IPS-18a (cell line): ENCODE measurements at regions not wholly inside any gene's neighbourhood (a gene's known extent, or its start where the extent isn't known, plus 50 kb on each side); places are given as distances from the start of the nearest gene placed in this dataset.
"Not testable (repeated sequence)": the region's sequence is repeated elsewhere in the genome, so short reads cannot be mapped to it uniquely, and the experiment has no call there.

Experiments
- H3K27ac ChIP-seq: one replicate; pipeline ENCODE4 v1.5.1; 2013; ENCODE audit warnings: low read length
- H3K27me3 ChIP-seq: one replicate; pipeline ENCODE4 v1.6.1; 2013; ENCODE audit warnings: mild to moderate bottlenecking, low read length; ENCODE audit not compliant: control insufficient read depth, insufficient read depth
- H3K36me3 ChIP-seq: one replicate; pipeline ENCODE4 v1.6.1; 2013; ENCODE audit warnings: low read depth, low read length; ENCODE audit not compliant: control insufficient read depth
- H3K4me1 ChIP-seq: one replicate; pipeline ENCODE4 v1.6.1; 2013; ENCODE audit warnings: low read depth, low read length; ENCODE audit not compliant: control insufficient read depth
- H3K4me3 ChIP-seq: one replicate; pipeline ENCODE4 v1.5.1; 2013; ENCODE audit warnings: low read length
- H3K9ac ChIP-seq: one replicate; pipeline ENCODE4 v1.6.1; 2013; ENCODE audit warnings: mild to moderate bottlenecking, low read length, moderate library complexity
- H3K9me3 ChIP-seq: one replicate; pipeline ENCODE4 v1.6.1; 2013; ENCODE audit warnings: low read depth, low read length; ENCODE audit not compliant: control insufficient read depth

DNA sequence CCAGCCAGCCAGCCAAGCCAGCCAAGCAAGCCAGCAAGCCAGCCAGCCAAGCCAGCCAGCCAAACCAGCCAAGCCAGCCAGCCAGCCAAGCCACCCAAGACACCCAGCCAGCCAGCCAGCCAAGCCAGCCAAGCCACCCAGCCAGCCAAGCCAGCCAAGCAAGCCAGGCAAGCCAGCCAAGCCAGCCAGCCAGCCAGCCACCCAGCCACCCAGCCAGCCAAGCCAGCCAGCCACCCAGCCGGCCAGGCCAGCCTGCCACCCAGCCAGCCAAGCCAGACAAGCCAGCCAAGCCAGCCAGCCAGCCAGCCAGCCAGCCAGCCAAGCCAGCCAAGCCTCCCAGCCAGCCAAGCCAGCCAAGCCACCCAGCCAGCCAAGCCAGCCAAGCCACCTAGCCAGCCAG, 333.6 kb upstream of the PLGLB2 start:
- not testable (repeated sequence) for H3K4me1 ChIP-seq, H3K9ac ChIP-seq, H3K27ac ChIP-seq, H3K9me3 ChIP-seq, H3K4me3 ChIP-seq, H3K27me3 ChIP-seq, H3K36me3 ChIP-seq

DNA sequence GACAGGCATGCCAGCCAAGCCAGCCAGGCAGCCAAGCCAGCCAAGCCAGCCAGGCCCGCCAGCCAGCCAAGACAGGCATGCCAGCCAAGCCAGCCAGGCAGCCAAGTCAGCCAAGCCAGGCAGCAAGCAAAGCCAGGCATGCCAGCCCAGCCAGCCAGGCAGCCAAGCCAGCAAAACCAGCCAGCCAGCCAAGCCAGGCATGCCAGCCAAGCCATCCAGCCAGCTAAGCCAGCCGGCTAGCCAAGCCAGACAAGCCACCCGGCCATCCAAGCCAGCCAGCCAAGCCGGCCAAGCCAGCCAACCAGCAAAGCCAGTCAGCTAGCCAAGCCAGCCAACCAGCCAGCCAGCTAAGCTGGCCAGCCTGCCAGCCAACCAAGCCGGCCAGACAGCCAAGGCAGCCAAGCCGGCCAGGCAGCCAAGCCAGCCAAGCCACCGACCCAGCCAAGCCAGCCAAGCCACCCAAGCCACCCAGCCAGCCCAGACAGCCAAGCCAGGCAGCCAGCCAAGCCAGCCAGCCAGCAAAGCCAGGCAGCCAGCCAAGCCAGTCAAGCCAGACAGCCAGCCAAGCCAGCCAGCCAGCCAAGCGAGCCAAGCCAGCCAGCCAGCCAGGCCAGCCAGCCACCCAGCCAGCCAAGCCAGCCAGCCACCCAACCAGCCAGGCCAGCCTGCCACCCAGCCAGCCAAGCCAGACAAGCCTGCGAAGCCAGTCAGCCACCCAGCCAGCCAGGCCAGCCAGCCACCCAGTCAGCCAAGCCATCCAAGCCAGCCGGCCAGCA, 332.9 kb upstream of the PLGLB2 start:
- H3K4me1 ChIP-seq, H3K27me3 ChIP-seq, H3K9ac ChIP-seq, H3K27ac ChIP-seq, H3K4me3 ChIP-seq, H3K36me3 ChIP-seq, H3K9me3 ChIP-seq: not testable (repeated sequence)

GRCh38 chr2:87415586-87416265, 332.2 kb upstream of the PLGLB2 start:
- H3K9ac ChIP-seq, H3K4me3 ChIP-seq, H3K4me1 ChIP-seq, H3K36me3 ChIP-seq, H3K27ac ChIP-seq, H3K9me3 ChIP-seq, H3K27me3 ChIP-seq: not testable (repeated sequence)

- H3K27me3 ChIP-seq, H3K9me3 ChIP-seq, H3K9ac ChIP-seq, H3K4me3 ChIP-seq, H3K4me1 ChIP-seq, H3K36me3 ChIP-seq, H3K27ac ChIP-seq: not testable (repeated sequence)
These were observed 331.7 kb upstream of the PLGLB2 start for GRCh38 chr2:87416266-87416592.

DNA sequence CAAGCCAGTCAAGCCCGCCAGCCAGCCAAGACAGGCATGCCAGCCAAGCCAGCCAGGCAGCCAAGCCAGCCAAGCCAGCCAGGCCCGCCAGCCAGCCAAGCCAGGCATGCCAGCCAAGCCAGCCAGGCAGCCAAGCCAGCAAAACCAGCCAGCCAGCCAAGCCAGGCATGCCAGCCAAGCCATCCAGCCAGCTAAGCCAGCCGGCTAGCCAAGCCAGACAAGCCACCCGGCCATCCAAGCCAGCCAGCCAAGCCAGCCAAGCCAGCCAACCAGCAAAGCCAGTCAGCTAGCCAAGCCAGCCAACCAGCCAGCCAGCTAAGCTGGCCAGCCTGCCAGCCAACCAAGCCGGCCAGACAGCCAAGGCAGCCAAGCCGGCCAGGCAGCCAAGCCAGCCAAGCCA, 330.7 kb upstream of the PLGLB2 start:
- H3K27ac ChIP-seq, H3K4me1 ChIP-seq, H3K9ac ChIP-seq, H3K4me3 ChIP-seq, H3K9me3 ChIP-seq, H3K27me3 ChIP-seq, H3K36me3 ChIP-seq: not testable (repeated sequence)

DNA sequence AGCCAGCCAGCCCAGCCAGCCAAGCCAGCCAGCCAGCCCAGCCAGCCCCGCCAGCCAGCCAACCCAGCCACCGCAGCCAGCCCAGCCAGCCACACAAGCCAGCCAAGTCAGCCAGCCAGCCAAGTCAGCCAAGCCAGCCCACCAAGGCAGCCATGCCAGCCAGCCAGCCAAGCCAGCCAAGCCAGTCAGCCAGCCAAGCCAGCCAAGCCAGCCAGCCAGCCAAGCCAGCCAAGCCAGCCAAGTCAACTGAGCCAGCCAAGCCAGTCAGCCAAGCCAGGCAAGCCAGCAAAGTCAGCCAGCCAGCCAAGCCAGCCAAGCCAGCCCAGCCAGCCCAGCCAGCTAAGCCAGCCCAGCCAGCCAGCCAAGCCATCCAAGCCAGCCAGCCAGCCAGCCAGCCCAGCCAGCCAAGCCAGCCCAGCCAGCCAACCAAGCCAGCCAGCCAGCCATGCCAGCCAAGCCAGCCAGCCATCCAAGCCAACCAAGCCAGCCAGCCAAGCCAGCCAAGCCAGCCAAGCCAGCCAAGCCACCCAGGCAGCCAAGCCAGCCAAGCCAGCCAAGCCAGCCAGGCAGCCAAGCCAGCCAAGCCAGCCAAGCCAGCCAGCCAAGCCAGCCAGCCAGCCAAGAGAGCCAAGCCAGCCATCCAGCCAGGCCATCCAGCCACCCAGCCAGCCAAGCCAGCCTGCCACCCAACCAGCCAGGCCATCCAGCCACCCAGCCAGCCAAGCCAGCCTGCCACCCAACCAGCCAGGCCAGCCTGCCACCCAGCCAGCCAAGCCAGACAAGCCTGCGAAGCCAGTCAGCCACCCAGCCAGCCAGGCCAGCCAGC, 329.9 kb upstream of the PLGLB2 start:
- not testable (repeated sequence) for H3K27ac ChIP-seq, H3K9me3 ChIP-seq, H3K27me3 ChIP-seq, H3K9ac ChIP-seq, H3K4me1 ChIP-seq, H3K4me3 ChIP-seq, H3K36me3 ChIP-seq

DNA sequence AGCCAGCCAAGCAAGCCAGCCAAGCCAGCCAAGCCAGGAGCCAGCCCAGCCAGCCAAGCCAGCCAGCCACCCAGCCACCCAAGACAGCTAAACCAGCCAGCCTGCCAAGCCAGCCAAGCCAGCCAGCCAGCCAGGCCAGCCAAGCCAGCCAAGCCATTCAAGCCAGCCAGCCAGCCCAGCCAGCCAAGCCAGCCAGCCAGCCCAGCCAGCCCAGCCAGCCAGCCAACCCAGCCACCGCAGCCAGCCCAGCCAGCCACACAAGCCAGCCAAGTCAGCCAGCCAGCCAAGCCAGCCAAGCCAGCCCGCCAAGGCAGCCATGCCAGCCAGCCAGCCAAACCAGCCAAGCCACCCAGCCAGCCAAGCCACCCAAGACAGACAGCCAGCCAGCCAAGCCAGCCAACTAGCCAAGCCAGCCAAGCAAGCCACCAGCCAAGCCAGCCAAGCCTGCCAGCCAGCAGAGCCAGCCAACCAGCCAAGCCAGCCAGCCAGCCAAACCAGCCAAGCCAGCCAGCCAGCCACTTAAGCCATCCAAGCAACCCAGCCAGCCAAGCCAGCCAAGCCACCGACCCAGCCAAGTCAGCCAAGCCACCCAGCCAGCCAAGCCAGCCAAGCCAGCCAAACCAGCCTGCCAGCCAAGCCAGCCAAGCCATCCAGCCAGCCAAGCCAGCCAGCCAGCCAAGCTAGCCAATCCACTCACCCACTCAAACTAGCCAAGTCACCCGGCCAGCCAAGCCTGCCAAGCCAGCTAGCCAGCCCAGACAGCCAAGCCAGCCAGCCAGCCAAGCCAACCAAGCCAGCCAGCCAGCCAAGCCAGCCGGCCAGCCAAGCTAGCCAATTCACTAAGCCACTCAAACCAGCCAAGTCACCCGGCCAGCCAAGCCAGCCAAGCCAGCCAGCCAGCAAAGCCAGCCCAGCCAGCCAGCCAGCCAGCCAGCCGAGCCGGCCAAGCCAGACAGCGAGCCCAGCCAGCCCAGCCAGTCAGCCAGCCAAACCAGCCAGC, 328.8 kb upstream of the PLGLB2 start:
- H3K9me3 ChIP-seq, H3K4me3 ChIP-seq, H3K36me3 ChIP-seq, H3K4me1 ChIP-seq, H3K27ac ChIP-seq, H3K9ac ChIP-seq, H3K27me3 ChIP-seq: not testable (repeated sequence)

- H3K36me3 ChIP-seq: not testable (repeated sequence)
These were observed 327.9 kb upstream of the PLGLB2 start for GRCh38 chr2:87419980-87420379.

DNA sequence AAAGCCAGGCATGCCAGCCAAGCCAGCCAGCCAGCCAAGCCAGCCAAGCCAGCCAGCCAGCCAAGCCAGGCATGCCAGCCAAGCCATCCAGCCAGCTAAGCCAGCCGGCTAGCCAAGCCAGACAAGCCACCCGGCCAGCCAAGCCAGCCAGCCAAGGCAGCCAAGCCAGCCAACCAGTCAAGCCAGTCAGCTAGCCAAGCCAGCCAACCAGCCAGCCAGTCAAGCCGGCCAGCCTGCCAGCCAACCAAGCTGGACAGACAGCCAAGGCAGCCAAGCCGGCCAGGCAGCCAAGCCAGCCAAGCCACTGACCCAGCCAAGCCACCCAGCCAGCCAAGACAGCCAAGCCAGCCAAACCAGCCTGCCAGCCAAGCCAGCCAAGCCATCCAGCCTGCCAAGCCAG, 326.9 kb upstream of the PLGLB2 start:
- H3K27me3 ChIP-seq, H3K9ac ChIP-seq, H3K36me3 ChIP-seq, H3K4me1 ChIP-seq, H3K4me3 ChIP-seq, H3K9me3 ChIP-seq, H3K27ac ChIP-seq: not testable (repeated sequence)

More at GRCh38 chr2:87419980-87420379, 327.9 kb upstream of the PLGLB2 start:
- not testable (repeated sequence) for H3K27ac ChIP-seq, H3K9ac ChIP-seq, H3K4me3 ChIP-seq, H3K4me1 ChIP-seq, H3K9me3 ChIP-seq, H3K27me3 ChIP-seq

DNA sequence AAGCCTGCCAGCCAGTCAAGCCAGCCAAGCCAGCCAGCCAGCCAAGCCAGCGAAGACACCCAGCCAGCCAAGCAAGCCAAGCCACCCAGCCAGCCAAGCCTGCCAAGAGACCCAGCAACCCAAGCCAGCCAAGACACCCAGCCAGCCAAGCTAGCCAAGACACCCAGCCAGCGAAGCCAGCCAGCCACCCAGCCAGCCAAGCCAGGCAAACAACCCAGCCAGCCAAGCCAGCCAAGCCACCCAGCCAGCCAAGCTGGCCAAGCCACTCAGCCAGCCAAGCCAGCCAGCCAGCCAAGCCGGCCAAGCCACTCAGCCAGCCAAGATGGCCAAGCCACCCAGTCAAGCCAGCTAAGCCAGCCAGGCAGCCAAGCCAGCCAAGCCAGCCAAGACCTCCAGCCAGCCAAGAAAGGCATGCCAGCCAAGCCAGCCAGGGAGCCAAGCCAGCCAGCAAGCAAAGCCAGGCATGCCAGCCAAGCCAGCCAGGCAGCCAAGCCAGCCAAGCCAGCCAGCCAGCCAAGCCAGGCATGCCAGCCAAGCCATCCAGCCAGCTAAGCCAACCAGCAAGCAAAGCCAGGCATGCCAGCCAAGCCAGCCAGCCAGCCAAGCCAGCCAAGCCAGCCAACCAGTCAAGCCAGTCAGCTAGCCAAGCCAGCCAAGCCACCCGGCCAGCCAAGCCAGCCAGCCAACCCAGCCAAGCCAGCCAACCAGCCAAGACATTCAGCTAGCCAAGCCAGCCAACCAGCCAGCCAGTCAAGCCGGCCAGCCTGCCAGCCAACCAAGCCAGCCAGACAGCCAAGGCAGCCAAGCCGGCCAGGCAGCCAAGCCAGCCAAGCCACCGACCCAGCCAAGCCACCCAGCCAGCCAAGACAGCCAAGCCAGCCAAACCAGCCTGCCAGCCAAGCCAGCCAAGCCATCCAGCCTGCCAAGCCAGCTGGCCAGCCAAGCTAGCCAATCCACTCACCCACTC, 323.8 kb upstream of the PLGLB2 start:
- H3K4me3 ChIP-seq, H3K27me3 ChIP-seq, H3K9ac ChIP-seq, H3K36me3 ChIP-seq, H3K27ac ChIP-seq, H3K9me3 ChIP-seq, H3K4me1 ChIP-seq: not testable (repeated sequence)
